ENCODE measurements at regions not wholly inside any gene's neighbourhood (a gene's known extent, or its start where the extent isn't known, plus 50 kb on each side); places are given as distances from the start of the nearest gene placed in this dataset.

DNA sequence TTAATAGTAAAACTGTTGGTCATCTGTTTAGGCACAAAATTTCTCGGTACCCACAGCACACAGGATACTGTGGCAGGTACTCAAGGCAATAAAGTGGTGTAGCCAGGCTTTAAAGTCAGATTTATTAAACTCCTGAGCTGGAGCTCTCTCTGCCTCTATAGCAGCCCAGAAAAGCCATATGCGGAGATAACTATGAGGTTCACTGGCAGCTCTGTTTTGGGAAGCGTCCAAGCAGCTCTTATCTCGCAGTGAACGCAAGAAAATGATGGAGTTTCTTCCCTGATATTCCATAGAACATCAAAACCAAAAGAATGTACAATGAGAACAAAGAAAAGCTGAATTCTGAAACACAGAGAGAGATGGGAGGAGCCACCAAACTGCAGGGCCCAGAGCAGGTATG is 248.3 kb downstream of the C1orf94 start:
- TF ChIP-seq POLR2A (IDR thresholded peaks at IDR 0.05; ENCODE audit: low read length) = no peak
- TF ChIP-seq MAZ (IDR thresholded peaks at IDR 0.05; ENCODE audit: borderline replicate concordance, low read depth, low read length) = no peak
- TF ChIP-seq, protein P1, sequence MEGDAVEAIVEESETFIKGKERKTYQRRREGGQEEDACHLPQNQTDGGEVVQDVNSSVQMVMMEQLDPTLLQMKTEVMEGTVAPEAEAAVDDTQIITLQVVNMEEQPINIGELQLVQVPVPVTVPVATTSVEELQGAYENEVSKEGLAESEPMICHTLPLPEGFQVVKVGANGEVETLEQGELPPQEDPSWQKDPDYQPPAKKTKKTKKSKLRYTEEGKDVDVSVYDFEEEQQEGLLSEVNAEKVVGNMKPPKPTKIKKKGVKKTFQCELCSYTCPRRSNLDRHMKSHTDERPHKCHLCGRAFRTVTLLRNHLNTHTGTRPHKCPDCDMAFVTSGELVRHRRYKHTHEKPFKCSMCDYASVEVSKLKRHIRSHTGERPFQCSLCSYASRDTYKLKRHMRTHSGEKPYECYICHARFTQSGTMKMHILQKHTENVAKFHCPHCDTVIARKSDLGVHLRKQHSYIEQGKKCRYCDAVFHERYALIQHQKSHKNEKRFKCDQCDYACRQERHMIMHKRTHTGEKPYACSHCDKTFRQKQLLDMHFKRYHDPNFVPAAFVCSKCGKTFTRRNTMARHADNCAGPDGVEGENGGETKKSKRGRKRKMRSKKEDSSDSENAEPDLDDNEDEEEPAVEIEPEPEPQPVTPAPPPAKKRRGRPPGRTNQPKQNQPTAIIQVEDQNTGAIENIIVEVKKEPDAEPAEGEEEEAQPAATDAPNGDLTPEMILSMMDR (IDR thresholded peaks at IDR 0.05) = no peak
- TF ChIP-seq KDM1A (IDR thresholded peaks at IDR 0.05; ENCODE audit: low read depth) = no peak
- no peak for TF ChIP-seq RCOR1 (IDR thresholded peaks at IDR 0.05; ENCODE audit: low read depth, low read length)
- no peak for TF ChIP-seq TFCP2L1 (CRISPR knock-in tag; IDR thresholded peaks at IDR 0.05)
